HFF-Myc (cell line): ENCODE measurements at regions not wholly inside any gene's neighbourhood (a gene's known extent, or its start where the extent isn't known, plus 50 kb on each side); places are given as distances from the start of the nearest gene placed in this dataset.

ENCODE experiments used
- DNase-seq: peaks from one replicate; pipeline ENCODE4 v3.0.0-alpha.2; 2011; ENCODE audit warnings: low read depth; ENCODE audit errors: extremely low read depth
- H3K4me3 ChIP-seq: replicated peaks from 2 replicates; pipeline ENCODE4 v1.5.1; 2011; ENCODE audit warnings: low read depth, mild to moderate bottlenecking, control low read depth, low read length
- CTCF ChIP-seq: IDR thresholded peaks from 2 replicates; pipeline ENCODE4 v1.5.1; 2012; ENCODE audit warnings: mild to moderate bottlenecking, low read depth, low read length, control low read depth; ENCODE audit errors: missing control alignments

- no peak for DNase-seq
- H3K4me3 ChIP-seq = no peak overlapping the region
- no peak for TF ChIP-seq CTCF
Observed at GRCh38 chr20:39222101-39222500, 260.0 kb downstream of the DHX35 start.

DNA sequence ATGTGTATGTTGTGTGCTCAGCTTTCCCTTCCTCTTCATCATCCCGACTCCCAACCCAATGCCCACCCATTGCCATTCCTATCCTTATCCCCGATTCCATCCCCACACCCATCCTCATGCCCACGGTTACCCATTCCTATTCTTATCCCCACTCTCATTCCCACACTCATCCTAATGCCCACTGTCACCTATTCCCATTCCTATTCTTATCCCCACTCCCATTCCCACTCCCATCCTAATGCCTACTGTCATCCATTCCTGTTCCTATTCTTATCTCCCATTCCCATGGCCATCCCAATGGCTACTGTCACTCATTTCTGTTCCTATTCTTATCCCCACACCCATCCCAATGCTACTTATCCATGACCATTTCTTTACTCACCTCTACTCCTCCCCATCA is 254.1 kb downstream of the DHX35 start:
- no peak for DNase-seq
- TF ChIP-seq CTCF = no peak
- no peak overlapping the region for H3K4me3 ChIP-seq

DNA sequence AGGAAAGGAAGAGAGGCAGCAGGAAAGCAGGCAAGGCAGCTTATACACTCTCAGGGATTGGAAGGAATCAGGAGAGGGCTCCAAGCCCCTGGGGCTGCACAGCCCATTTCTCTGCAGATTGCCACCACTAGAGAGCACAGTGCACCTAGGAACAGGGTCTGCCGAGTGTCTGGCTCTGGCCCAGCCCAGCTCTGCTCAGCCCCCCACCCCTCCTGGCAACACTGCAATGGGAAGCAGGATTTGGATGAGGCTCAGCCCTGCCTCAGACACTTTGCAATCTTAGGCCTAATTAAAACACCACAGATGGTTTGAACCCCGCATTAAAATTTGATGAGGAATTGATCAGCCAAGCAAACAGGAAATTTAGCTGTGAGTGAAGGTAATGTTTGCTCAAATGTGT is 252.7 kb downstream of the DHX35 start:
- no peak overlapping the region for H3K4me3 ChIP-seq
- no peak for DNase-seq
- no peak for TF ChIP-seq CTCF

- DNase-seq = no peak
Observed at GRCh38 chr20:39213476-39214145, 251.5 kb downstream of the DHX35 start.

DNA sequence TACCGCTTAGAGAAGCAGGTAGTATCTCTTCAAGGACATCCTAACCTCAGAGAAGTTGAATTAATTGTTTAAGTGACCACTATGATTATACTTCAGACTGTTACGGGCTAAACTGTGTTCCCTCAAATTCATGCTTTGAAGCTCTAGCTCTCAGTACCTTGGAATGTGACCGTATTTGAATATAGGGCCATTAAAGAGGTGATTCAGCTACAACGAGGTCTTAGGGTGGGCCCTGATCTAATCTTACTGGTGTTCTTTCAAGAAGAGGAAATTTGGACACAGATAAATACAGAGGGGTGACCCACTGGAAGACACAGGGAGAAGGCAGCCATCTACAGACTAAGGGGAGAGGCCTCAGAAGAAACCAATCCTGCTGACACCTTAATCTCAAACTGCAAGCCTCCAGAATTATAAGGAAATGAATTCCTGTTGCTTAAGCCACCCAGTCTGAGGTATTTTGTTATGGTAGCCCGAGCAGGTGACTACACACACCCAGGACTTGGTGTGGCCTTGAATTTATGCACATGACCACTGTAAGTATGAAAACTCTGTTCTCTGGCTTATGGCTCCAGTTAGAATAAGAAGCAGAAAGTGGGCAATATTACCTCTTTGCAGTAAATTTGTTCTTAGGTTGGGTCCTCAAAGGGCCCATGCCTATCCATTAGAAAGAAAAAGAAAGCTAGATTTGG is 249.1 kb downstream of the DHX35 start:
- H3K4me3 ChIP-seq = no peak overlapping the region
- DNase-seq = no peak
- TF ChIP-seq CTCF = no peak

More at GRCh38 chr20:39213476-39214145, 251.5 kb downstream of the DHX35 start:
- no peak for TF ChIP-seq CTCF
- no peak overlapping the region for H3K4me3 ChIP-seq

DNA sequence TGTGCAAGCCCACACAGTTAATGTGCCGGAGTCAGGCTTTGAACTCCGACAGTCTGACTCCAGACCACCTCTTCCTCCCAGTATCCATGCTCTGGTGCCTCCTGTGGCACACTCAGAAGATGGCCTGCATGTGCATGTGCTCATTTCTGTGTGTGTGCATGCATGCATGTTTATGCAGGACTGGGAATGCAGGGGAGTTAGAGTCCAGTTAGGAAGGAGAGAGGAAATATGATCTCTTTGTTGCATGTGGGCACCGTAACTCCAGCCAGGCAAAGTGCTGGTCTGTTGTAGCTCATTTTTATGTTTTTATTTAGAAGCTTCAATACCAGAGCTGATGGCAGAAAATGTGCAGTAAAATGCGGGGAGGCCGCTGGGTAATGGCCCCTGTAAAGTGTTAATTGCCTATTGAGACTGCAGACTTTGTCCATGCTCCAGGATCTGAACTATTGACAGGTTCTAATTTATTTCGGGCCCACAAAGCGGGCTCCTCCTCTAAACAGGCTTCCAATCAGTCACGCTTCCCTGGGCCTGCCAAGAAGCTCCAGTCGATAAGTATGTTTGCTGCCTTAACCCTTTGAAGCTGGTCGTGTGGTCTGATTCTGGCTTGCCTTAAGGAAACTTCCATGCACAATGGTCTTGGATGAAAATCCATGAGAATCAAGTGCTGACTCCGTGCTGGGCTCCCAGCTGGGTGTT is 248.3 kb downstream of the DHX35 start:
- H3K4me3 ChIP-seq = no peak overlapping the region
- no peak for DNase-seq
- TF ChIP-seq CTCF = no peak
